NOMO-1 (cell line): ENCODE measurements at regions not wholly inside any gene's neighbourhood (a gene's known extent, or its start where the extent isn't known, plus 50 kb on each side); places are given as distances from the start of the nearest gene placed in this dataset.
"Not testable (repeated sequence)": the region's sequence is repeated elsewhere in the genome, so short reads cannot be mapped to it uniquely, and the experiment has no call there.

ENCODE experiments used
- DNase-seq, 2 experiments: peaks; one replicate each; lab custom pipeline; 2025; ENCODE audit not compliant: unreplicated experiment in 2 of 2; lab: John Stamatoyannopoulos, UW

DNA sequence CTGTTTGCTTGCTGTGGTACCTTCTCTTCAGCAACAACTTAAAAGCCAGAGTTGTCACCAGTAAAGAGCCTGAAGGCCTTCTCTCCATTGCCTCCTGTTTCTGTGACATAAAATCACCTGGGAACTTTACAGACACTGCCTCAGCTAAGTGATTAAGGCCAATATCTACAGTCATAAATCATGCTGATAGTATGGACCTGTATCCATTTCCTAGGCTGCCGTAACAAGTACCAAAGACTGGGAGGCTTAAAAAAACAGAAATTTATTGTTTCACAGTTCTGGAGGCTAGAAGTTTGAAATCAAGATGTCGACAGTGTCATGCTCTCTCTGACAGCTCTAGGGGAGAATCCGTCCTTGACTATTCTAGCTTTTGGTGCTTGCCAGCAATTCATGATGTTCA, 108.4 kb upstream of the UNC5B start:
- no peak for DNase-seq

DNA sequence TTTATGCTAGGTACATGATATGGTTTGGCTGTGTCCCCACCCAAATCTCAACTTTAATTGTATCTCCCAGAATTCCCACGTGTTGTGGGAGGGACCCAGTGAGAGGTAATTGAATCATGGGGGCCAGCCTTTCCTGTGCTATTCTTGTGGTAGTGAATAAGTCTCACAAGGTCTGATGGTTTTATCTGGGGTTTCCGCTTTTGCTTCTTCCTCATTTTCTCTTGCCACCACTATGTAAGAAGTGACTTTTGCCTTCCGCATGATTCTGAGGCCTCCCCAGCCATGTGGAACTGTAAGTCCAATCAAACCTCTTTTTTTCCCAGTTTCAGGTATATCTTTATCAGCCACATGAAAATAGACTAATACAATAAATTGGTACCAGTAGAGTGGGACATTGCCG, 106.2 kb upstream of the UNC5B start:
- peak; percentile 43 to 62 for DNase-seq

DNA sequence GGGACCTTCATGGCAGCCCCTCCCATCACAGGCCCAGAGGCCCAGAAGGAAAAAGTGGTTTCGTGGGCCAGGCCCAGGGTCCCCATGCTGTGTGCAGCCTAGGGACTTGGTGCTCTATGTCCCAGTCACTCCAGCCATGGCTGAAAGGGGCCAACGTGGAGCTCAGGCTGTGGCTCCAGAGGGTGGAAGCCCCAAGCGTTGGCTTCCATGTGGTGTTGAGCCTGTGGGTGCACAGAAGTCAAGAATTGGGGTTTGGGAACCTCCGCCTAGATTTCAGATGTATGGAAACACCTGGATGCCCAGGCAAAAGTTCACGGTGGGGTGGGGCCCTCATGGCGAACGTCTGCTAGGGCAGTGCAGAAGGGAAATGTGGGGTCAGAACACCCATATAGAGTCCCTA, 105.3 kb upstream of the UNC5B start:
- DNase-seq: not testable (repeated sequence)

DNA sequence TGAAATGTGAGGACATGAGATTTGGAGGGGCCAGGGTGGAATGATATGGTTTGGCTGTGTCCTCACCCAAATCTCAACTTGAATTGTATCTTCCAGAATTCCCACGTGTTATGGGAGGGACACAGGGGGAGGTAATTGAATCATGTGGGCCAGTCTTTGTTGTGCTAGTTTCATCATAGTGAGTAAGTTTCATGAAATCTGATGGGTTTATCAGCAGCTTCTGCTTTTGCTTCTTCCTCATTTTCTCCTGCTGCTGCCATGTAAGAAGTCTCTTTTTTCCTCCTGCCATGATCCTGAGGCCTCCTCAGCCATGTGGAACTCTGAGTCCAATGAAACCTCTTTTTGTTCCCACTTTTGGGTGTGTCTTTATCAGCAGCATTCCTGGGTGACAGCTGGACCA, 104.3 kb upstream of the UNC5B start:
- DNase-seq: peak; percentile 31 to 84

DNA sequence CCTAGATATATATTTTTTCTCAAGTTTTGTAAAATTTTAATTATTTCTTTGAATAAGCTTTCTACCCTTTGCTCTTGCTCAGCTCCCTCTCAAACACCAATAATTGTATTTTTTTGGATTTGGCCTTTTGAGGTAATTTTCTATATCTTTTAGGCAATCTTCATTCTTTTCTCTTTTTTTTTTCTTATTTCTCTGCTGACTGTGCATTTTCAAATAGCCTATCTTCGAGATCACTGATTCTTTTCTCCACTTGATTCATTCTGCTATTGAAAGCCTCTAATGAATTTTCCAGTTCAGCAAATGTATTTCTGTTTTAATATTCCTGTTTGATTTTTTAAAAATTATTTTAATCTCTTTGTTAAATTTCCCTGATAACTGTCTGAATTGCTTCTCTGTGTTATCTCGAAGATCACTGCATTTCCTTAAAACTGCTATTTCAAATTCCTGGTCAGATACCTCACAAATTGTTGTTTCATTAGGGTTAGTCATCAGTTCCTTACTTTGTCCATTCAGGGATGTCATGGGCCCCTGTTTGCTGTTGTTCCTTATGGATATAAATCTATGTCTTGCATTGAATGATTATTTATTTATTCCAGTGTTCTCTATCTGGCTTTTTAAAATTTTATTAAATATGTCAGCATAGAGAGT, 100.1 kb upstream of the UNC5B start:
- no peak for DNase-seq

DNA sequence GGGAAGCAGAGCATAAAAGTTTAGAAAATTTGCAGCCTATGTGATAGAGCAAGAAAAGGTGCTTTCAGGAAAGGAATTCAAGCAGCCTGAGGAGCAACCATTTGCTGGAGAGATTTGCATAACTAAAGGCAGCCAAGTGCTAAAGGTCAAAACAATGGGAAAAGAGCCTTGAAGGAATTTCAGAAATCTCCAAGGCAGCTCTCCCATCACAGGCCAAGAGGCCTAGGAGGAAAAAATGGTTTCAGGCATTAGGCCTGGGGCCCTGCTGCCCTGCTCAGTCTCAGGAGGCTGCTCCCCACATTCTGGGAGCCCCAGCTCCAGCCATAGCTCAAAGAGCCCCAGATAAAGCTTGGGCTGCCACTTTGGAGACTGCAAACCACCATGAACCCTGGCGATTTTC, 95.9 kb upstream of the UNC5B start:
- no peak for DNase-seq

DNA sequence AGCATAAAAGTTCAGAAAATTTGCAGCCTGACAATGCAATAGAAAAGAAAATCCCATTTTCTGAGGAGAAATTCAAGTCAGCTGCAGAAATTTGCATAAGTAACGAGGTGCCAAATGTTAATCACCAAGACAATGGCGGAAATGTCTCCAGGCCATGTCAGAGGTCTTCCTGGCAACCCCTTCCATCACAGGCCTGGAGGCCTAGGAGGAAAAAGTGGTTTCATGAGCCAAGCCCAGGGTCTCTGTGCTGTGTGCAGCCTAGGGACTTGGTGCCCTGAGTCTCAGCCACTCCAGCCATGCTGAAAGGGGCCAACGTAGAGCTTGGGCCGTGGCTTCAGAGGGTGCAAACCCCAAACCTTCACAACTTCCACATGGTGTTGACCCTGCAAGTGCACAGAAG, 94.8 kb upstream of the UNC5B start:
- not testable (repeated sequence) for DNase-seq

DNA sequence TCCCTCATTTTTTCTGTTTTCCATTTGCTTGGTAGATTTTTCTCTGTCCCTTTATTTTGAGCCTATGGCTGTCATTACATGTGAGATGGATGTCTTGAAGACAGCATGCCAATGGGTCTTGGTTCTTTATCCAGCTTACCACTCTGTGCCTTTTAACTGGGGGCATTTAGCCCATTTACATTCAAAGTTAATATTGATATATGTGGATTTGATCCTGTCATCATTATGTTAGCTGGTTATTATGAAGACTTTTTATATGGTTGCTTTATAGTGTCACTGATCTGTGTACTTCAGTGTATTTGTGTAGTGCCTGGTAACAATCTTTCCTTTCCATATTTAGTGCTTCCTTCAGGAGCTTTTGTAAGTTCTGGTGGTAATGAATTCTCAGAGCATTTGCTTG, 89.3 kb upstream of the UNC5B start:
- no peak for DNase-seq

DNA sequence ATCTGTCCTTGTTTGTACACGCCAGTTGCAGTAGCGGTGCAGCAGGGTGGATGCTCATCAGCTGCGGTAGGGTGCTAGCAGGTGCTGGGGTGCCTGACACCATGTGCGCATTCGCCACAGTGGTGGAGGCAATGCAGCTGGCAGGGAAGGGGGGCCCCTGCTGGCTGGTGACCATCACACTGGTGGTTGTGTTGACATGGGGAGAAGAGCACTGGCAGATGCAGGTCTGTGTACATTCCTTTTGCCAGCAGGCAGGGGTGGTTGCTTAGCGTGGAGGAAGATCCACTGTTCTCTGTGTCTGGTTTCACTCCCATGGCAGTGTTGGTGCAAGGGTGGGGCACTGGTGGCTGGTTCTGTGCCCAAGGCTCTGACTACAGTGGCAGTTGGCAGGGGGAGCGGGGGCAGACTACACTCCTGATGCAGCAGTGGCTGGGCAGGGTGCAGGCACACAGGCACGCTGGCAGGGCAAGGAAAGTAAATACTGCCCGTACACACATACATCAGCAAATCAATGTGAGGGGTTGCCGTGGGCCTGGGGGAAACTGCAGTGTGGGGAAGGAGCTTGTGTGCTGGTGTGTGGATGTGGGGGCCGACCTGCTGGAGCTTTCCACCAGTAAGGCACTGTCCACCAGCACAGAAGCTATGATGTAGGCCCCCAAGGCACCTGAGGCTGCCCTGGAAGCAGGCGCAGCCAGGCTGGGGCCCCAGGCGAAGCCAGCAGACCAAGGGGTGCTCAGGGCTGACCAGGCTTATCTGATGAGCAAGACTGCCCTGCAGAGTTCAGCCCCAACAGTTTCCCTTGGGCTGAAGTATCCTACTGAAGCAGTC, 87.2 kb upstream of the UNC5B start:
- no peak for DNase-seq

DNA sequence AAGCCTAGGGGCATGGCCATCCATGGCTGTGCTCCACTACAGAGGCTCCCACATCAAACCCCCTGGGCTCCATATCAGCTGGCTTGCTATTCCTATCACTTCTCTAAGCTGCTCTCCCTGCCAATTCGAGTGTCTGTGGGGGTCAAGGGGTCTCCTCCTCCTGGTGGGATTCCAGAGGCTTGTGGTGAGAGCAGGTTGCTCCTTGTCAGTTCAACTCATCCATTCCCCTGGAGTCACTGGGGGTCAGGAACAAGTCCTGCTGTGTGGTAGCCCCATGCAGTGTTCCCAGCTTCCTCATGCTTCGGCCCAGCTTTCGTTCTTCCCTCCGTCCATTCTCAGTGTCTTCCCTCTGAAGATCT, 86.6 kb upstream of the UNC5B start:
- DNase-seq: no peak

DNA sequence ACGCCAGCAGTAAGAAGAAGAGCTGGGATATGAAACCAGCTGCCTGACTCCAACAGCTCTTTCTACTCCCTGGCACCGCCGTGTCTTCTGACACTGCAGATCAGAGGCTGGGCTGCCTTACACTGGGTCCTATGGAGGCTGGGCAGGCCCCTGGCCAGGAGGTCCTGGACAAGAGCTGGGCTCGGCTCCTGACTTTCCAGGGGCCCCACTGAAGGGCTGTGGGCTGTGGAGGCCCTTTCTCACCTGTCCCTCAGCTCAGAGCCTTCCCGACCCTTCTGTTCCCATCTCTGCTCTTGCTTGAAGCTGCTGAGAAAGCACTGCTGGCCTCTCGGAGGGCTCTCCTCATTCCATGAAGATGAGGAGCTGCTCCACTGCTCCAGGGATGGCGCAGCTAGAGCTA, 85.9 kb upstream of the UNC5B start:
- no peak for DNase-seq

DNA sequence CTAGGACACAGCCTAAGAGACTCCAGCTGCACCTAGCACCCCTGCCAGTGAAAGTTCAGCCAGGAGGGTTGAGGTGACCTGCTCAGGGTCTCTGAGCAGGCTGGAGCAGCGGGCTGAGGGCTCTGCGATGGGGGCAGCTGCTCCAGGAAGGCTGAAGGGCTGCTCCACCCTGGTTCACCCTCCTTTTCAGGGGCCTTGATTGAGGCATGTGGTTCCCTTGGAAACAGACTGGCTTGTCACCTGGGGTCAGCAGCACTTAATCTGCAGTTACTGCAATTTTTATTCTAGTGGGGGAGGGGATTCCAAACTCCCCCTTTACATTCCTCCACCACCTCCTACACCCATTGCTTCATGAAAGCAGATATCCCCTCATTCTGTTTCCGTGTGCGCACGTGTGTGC, 85.3 kb upstream of the UNC5B start:
- no peak for DNase-seq

DNA sequence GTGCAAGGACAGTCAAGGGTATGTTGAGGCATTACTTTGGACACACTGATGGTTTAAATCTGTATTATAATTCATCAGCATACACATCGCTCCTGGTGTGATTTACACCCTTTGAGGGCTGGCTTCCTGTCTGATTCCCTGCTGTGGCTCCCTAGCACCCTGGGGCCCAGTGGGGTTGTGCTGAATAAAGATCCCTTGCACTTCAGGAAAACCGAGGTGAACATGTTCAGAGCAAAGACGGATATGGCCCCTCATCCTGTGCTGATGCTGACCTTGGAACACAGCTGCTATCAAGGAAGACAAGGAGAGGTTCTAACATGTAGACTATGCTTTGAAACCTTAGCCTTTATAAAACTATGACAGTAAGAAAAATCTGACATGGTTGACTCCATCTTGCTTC, 84.6 kb upstream of the UNC5B start:
- no peak for DNase-seq

DNA sequence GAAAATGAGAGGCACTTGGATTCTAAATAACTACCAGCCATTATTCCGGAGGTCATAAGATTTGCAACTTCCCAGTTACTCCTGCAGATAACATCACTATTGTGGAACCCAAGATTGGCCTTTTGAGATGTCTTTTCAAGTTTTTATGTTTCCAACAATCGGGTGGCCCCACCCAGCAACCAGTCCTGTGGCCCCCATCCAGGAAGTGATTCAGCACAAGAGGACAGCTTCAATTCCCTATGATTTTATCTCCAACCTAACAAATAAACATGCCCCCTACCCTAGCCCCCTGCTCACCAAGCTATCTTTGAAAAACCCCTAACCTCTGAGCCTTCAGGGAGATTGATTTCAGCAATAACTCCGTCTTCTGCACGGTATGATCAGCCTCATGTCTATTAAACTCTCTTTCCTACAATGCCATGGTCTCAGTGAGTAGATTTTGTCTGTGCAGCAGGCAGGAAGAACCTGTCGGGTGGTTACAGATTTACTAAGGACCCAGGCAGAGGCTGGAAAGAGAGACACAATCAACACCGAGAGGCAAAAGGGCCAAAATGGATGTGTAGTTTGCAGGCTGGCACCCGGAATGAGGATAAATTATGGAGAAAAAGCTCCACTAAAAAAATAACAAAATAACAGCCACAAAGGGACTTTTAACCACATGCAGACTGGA, 83.9 kb upstream of the UNC5B start:
- DNase-seq: peak; percentile 12 to 44

DNA sequence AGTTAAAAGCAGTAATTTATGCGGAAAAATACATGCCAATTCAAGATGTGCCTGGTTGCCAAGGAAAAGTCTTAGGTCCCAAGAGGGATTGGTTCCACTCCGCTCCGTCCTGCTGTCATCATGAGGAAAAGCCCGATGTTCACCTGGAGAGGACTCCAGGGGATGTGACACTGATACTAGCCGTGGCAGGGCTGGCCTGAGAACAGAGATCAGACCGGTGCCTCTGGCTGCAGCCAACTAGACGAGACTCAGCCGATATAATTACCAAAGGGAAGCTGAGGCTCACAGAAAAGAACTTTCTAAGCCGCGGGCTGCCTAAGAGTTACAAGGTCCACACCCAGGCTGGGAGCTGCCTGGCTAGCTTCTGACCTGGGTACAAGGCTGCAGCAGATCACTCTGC, 81.3 kb upstream of the UNC5B start:
- no peak for DNase-seq

DNA sequence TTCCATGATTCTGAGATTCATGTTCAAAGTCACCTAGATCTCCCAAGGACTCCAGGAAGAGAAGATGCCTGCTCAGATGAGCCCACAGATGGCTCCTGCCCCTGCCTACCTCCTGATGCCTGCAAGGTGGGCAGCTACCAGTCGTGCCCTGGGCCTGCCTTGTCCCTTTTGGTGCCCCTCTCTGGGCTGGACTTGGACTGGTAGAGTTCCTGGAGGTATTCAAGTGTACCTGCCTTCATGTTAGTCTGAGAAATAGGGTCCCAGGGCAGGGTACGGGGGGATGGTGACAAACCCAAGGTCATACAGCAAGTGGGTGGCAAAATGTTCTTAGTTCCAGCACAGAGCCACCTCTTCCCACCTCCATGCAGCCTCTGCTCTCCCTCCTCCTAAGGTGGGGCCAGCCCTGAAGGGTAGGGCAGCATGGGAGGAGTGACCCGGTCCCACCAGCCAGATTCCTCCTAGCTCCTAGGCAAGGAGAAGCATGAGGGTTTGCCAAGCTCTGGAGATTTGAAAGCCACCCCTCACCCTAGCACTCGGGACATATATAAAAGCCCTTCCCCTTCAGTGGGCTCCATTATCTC, 80.8 kb upstream of the UNC5B start:
- DNase-seq: no peak

DNA sequence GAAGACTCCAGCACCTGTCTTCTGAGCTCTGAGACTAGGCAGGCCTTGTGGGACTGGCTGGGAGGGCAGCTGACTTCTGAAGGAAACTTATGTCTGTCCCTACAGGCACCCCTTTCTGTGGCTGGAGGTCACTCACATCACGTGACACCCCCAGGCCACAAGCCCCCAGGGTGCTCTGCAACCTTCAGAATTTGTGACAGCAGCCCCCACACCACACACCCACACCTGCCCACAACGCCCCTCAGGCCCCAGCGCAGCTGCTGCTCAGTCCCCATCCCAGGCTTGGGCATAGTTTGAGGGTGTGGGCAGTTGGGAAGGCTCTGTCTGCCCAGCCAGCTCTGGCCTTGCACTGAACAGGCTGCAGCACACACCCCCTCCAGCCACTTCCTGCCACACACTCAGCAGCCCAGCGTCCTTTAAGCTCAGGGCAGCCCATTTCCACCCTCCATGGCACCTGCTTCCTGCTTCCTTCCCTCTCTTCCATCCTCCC, 80.0 kb upstream of the UNC5B start:
- no peak for DNase-seq

DNA sequence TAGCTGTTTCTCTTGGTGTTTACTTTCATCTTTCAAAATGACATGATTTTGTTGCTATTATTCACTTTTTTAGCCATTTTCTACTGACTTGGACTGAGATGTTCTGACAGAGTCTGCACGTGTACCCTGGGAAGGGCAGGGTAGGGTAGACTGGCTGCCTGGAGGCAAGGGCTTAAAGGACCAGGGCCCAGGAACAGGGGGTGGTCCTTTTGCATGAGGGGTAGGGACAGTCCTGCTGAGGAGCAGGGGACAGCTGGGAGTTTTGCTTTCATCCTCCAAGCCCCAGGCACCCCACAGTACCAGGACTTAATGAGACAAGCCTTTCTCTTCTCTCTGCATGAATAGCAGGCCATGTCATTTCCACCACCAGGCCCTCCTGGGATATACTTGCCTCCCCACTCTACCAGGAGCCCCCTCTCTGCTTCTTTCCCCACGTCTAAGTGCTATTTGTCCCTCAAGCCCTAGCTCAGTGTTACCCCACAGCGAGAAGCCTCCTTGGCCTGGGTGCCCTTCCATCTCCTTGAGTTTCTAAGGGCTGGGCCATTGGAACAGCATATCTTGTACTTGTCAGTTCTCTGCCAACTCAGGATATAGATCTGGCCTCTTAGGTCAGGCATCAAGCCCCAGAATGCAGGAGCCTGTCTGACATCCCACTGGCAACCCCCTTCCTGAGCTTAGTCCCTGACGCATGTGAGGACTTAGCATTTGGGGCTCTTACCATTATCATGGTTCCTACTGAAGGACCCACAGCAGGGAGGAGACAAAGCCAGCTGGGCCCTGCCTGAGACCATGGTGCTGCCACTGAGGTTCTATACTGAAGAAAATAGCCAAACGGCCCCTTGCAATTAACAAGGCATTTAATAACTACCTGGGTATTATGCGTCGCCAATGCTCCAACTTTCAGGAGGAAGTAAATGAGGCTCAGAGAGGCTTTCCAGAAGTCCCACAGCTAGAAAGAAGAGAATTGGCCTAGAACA, 78.4 kb upstream of the UNC5B start:
- no peak for DNase-seq

DNA sequence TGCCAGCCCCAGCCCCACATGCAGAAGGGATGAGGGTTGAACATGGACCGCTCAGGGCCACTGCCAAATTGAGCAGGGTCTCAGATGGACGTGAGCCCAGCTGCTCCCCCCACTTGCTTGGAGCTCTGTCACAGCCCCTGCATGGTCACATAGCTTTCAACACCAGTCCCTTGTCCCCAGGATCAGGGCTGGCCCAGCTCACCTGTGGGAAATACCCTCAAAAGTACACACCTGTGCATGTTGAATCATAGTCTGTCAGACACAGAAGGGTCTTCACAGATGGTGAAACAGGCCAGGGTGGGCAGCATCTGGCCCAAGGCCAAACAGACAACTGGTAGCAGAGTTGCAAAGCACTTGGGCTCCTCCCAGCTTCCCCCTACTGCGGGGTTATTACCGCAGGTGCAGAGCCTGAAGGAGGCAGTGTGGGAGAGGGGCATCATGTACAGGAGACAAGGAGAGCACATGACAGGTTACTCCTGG, 77.6 kb upstream of the UNC5B start:
- DNase-seq: no peak

DNA sequence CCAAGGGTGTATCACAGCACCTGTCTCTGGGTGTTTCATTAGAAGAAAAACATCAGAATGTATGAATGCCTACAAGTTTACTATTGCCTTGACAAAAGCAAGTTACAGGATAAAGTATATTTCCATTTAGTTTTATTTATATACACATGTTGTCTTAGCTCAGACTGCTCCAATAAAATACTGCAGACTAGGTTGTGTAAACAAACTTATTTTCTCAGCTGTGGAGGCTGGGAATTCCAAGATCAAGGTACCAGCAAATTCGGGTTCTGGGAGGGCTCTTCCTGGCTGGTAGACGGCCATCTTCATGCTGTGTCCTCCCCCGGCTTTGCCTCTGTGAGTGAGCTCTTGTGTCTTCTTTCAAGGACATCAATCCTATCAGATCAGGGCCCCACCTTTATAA, 77.1 kb upstream of the UNC5B start:
- DNase-seq: no peak
